Esophagus muscularis mucosa (tissue), 4 donors: ENCODE measurements at regions not wholly inside any gene's neighbourhood (a gene's known extent, or its start where the extent isn't known, plus 50 kb on each side); places are given as distances from the start of the nearest gene placed in this dataset.

Experiments
- CTCF ChIP-seq, 3 experiments: fragments of 200-600 bp in 2 of 3; fragments of 450-650 bp in 1 of 3; sonication (generic) in 2 of 3; IDR thresholded peaks; one replicate each; pipeline ENCODE4 v1.5.1; 2017 to 2019; ENCODE audit warnings: antibody characterized with exemption in 3 of 3, mild to moderate bottlenecking in 2 of 3, moderate library complexity in 1 of 3
- EP300 ChIP-seq: sonication (generic); formaldehyde crosslinking; IDR thresholded peaks from one replicate; pipeline ENCODE4 v1.6.1; 2017; ENCODE audit warnings: antibody characterized with exemption
- POLR2AphosphoS5 ChIP-seq, 2 donors: sonication (generic); formaldehyde crosslinking; IDR thresholded peaks; one replicate each; pipeline ENCODE4 v1.6.1; 2017; ENCODE audit warnings: antibody characterized with exemption in 2 of 2

- TF ChIP-seq POLR2AphosphoS5 (IDR thresholded peaks at IDR 0.05) (no peak), EP300 (no peak), CTCF (IDR thresholded peaks at IDR 0.05) (no peak)
Observed at GRCh38 chr16:10308305-10309193, 77.3 kb upstream of the ATF7IP2 start.
